ENCODE measurements at regions not wholly inside any gene's neighbourhood (a gene's known extent, or its start where the extent isn't known, plus 50 kb on each side); places are given as distances from the start of the nearest gene placed in this dataset.

- no peak for DNase-seq (ENCODE audit: low read depth in 2 of 2)
Measured at GRCh38 chr6:100181309-100181708, 187.3 kb upstream of the MCHR2 start.

GRCh38 chr6:100179576-100179975 is 185.6 kb upstream of the MCHR2 start:
- DNase-seq (ENCODE audit: low read depth in 2 of 2): no peak

- no peak for DNase-seq (ENCODE audit: low read depth in 2 of 2)
Measured at GRCh38 chr6:100177956-100178355, 183.9 kb upstream of the MCHR2 start.

GRCh38 chr6:100176951-100177710 is 183.1 kb upstream of the MCHR2 start:
- DNase-seq (ENCODE audit: low read depth in 2 of 2): no peak

GRCh38 chr6:100176311-100176950 is 182.4 kb upstream of the MCHR2 start:
- no peak for DNase-seq (ENCODE audit: low read depth in 2 of 2)

GRCh38 chr6:100175814-100176310 is 181.8 kb upstream of the MCHR2 start:
- no peak for DNase-seq (ENCODE audit: low read depth in 2 of 2)

GRCh38 chr6:100173211-100173610 is 179.2 kb upstream of the MCHR2 start:
- DNase-seq (ENCODE audit: low read depth in 2 of 2): no peak

GRCh38 chr6:100172322-100172713 is 178.3 kb upstream of the MCHR2 start:
- no peak for DNase-seq (ENCODE audit: low read depth in 2 of 2)

GRCh38 chr6:100171533-100172321 is 177.7 kb upstream of the MCHR2 start:
- DNase-seq (ENCODE audit: low read depth in 2 of 2): no peak

GRCh38 chr6:100168148-100168547 is 174.1 kb upstream of the MCHR2 start:
- no peak for DNase-seq (ENCODE audit: low read depth in 2 of 2)

- no peak for DNase-seq (ENCODE audit: low read depth in 2 of 2)
Measured at GRCh38 chr6:100167585-100167984, 173.6 kb upstream of the MCHR2 start.

GRCh38 chr6:100166956-100167355 is 172.9 kb upstream of the MCHR2 start:
- DNase-seq (ENCODE audit: low read depth in 2 of 2): no peak

GRCh38 chr6:100165442-100165841 is 171.4 kb upstream of the MCHR2 start:
- DNase-seq (ENCODE audit: low read depth in 2 of 2): no peak

GRCh38 chr6:100163035-100163434 is 169.0 kb upstream of the MCHR2 start:
- no peak for DNase-seq (ENCODE audit: low read depth in 2 of 2)

- no peak for DNase-seq (ENCODE audit: low read depth in 2 of 2)
Measured at GRCh38 chr6:100161782-100162365, 167.9 kb upstream of the MCHR2 start.

- no peak for DNase-seq (ENCODE audit: low read depth in 2 of 2)
Measured at GRCh38 chr6:100160930-100161329, 166.9 kb upstream of the MCHR2 start.

GRCh38 chr6:100155141-100155540 is 161.1 kb upstream of the MCHR2 start:
- DNase-seq (ENCODE audit: low read depth in 2 of 2): no peak

GRCh38 chr6:100153636-100154275 is 159.7 kb upstream of the MCHR2 start:
- no peak for DNase-seq (ENCODE audit: low read depth in 2 of 2)

- no peak for DNase-seq (ENCODE audit: low read depth in 2 of 2)
Measured at GRCh38 chr6:100152201-100152600, 158.2 kb upstream of the MCHR2 start.

GRCh38 chr6:100144991-100145390 is 151.0 kb upstream of the MCHR2 start:
- no peak for DNase-seq (ENCODE audit: low read depth in 2 of 2)

- no peak for DNase-seq (ENCODE audit: low read depth in 2 of 2)
Measured at GRCh38 chr6:100138346-100139022, 144.5 kb upstream of the MCHR2 start.
